Heart right ventricle (tissue), 16 donors: ENCODE measurements at regions not wholly inside any gene's neighbourhood (a gene's known extent, or its start where the extent isn't known, plus 50 kb on each side); places are given as distances from the start of the nearest gene placed in this dataset.

Experiments
- ATAC-seq, 8 donors: fragments of 200-7000 bp; cut with Tn5 transposase; one replicate each; pipeline ENCODE4 v1.9.1; 2020; ENCODE audit warnings: mild to moderate bottlenecking in 8 of 8, moderate library complexity in 8 of 8, moderate number of reproducible peaks in 1 of 8
- DNase-seq, 2 donors: peaks; one replicate each; pipeline ENCODE4 v3.0.0-alpha.2; 2020
- H3K27ac ChIP-seq, 10 donors: fragments of 200-600 bp; sonication (generic) in 2 of 10; one replicate each; pipeline versions ENCODE4 v1.5.0 to v1.8.0; 2020 to 2022; ENCODE audit warnings: mild to moderate bottlenecking in 3 of 10
- H3K27me3 ChIP-seq, 7 donors: fragments of 200-600 bp; one replicate each; pipeline ENCODE4 v1.8.0; 2021 to 2022; ENCODE audit warnings: mild to moderate bottlenecking in 2 of 7
- H3K36me3 ChIP-seq, 9 donors: fragments of 200-600 bp; sonication (generic) in 1 of 9; one replicate each; pipeline versions ENCODE4 v1.5.0 to v1.8.0; 2020 to 2022; ENCODE audit warnings: mild to moderate bottlenecking in 2 of 9
- H3K4me1 ChIP-seq, 9 donors: fragments of 200-600 bp; sonication (generic) in 1 of 9; one replicate each; pipeline versions ENCODE4 v1.5.0 to v1.8.0; 2020 to 2022; ENCODE audit warnings: mild to moderate bottlenecking in 4 of 9
- H3K4me3 ChIP-seq, 10 donors: fragments of 200-600 bp; sonication (generic) in 2 of 10; one replicate each; pipeline versions ENCODE4 v1.5.0 to v1.8.0; 2020 to 2022; ENCODE audit warnings: mild to moderate bottlenecking in 7 of 10, moderate library complexity in 2 of 10
- H3K9me3 ChIP-seq, 11 donors: fragments of 200-600 bp in 10 of 11; sonication (generic) in 2 of 11; one replicate each; pipeline versions ENCODE4 v1.5.0 to v1.8.0; 2013 to 2022; ENCODE audit warnings: mild to moderate bottlenecking in 2 of 11, control low read depth in 1 of 11, moderate library complexity in 1 of 11
- CTCF ChIP-seq, 9 donors: fragments of 200-600 bp; sonication (generic) in 2 of 9; IDR thresholded peaks; one replicate each; pipeline versions ENCODE4 v1.5.0 to v1.8.0; 2021 to 2022; ENCODE audit warnings: antibody characterized with exemption in 9 of 9, mild to moderate bottlenecking in 5 of 9, moderate library complexity in 1 of 9
- WGBS, 2 donors: extraction: QIAGEN DNeasy Blood & Tissue Kit; methylation state at CpG; one replicate each; pipeline ENCODE4 v1.1.7; 2013; ENCODE audit warnings: inconsistent platforms in 1 of 2; 5-methylcytosine and 5-hydroxymethylcytosine counted together
- intact Hi-C, 10 donors: fragments of 100-400 bp; cut with DNase I; formaldehyde crosslinking; loops; one replicate each; pipeline versions ENCODE4 v1.11.1 to v1.14.2; 2022
- donor health status: Arrhythmogenic right ventricular cardiomyopathy.
- donor health status: ischemic (EF 13 %, LVEDD 7.1; RV severe dilation, severe dysfunction).
- donor health status: healthy with polysubstance abuse.
- donor health status: DM: no; HTN: yes; CAD: no.
- donor health status: DM: no; HTN: no; CAD: no.
- donor health status: ischemic (EF 25% LVEDD 6.9; RV normal size, moderate dysfunction).
- donor health status: ischemic (EF 25% LVEDD 5.7; RV mildly dilated, moderate dysfunction).
- donor health status: healthy.
- donor health status: DM: yes; HTN: yes; CAD: no.
- donor health status: Ischemic cardiomyopathy.
- donor health status: ischemic (EF 35%, LVEDD 5.7; RV mildly dilated, moderate dysfunction).
- donor health status: nonischemic (EF 11% LVEDD 7.7; RV severe dilation, severe dysfunction).
- donor health status: DM: yes; HTN: yes; CAD: no.
- donor health status: PGD.
- donor health status: ischemic (EF 29% LVEDD 5.4; RV normal size, mild dysfunction).
- donor health status: nonischemic (EF 23%, LVEDD 6.1; RV moderate dilation, normal function).

GRCh38 chr4:129327637-129328036, 231.7 kb downstream of the C4orf33 start:
- peaks cover 0 to 12% (median 0%) of the 10 kb centered on the region in 7 donors for H3K27me3 ChIP-seq
- peak overlapping the region in 2 of 10 donors; percentile 19 to 90 for H3K27ac ChIP-seq
- H3K4me3 ChIP-seq: no peak overlapping the region
- peaks cover 0 to 22% (median 0%) of the 10 kb centered on the region in 9 donors for H3K4me1 ChIP-seq
- DNase-seq: no peak
- no peak for TF ChIP-seq CTCF (IDR thresholded peaks at IDR 0.05)
- ATAC-seq: no peak
- WGBS, 2 donors: 89 to 90% methylated on average over 2 of the region's 2 CpGs
- H3K36me3 ChIP-seq: no peaks in the 10 kb centered on the region
- intact Hi-C loops: no loop called here
- H3K9me3 ChIP-seq: peaks cover 0 to 3% (median 0%) of the 10 kb centered on the region in 11 donors

DNA sequence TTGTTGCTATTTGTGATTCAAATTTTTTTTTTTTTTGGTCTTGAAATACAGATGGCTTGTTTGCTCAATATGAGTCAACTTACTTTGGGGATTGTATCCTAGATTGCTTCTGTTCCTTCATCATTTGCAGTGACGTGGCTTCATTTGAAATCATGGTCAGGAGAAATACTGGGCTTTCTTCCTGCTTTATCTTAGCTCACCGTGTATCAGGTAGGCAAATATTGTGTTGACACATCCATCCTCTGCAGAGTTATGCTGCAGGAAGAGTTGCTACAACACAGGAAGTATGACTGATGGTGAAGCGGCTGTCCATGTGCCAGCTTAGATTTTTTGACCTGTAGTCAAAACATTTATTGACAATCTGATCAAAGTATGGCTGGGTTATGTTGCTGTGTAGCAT, 232.2 kb downstream of the C4orf33 start:
- H3K27ac ChIP-seq: peak overlapping the region in 1 of 10 donors; percentile 85

DNA sequence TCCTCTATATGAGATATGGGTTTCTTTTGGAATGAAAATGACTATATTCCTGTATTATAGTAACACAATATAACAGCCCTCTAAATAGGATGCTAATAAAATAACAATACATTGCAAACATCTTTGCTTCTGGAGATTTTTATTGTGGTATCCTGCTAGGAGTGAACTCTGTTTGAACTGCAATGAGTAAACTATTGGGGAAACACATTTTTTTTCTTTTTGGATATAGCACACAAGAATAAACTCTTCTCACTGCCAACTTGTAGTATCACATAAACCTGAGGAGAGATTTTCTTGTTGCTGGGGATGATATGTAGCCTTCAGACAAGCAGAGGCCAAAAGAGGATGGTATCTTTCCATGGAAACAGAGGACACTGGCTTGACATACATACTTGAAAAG, 238.2 kb downstream of the C4orf33 start:
- Histone ChIP-seq H3K27me3 (peaks cover 0 to 6% (median 0%) of the 10 kb centered on the region in 7 donors), H3K4me3 (no peak overlapping the region), H3K4me1 (no peaks in the 10 kb centered on the region), H3K9me3 (peaks cover 0 to 3% (median 0%) of the 10 kb centered on the region in 11 donors), H3K36me3 (no peaks in the 10 kb centered on the region), H3K27ac (no peak overlapping the region)
- ATAC-seq: no peak
- no peak for TF ChIP-seq CTCF (IDR thresholded peaks at IDR 0.05)
- intact Hi-C loops: no loop called here
- no peak for DNase-seq

More for the DNA sequence above, 232.2 kb downstream of the C4orf33 start:
- Histone ChIP-seq H3K36me3 (no peaks in the 10 kb centered on the region), H3K27me3 (peaks cover 0 to 12% (median 0%) of the 10 kb centered on the region in 7 donors), H3K9me3 (peaks cover 0 to 3% (median 0%) of the 10 kb centered on the region in 11 donors), H3K4me1 (peaks cover 0 to 22% (median 0%) of the 10 kb centered on the region in 9 donors), H3K4me3 (no peak overlapping the region)
- DNase-seq (no peak), ATAC-seq (no peak)
- WGBS, 2 donors: 51 to 57% methylated on average over 3 of the region's 3 CpGs
- no peak for TF ChIP-seq CTCF (IDR thresholded peaks at IDR 0.05)
- intact Hi-C loops: no loop called here

DNA sequence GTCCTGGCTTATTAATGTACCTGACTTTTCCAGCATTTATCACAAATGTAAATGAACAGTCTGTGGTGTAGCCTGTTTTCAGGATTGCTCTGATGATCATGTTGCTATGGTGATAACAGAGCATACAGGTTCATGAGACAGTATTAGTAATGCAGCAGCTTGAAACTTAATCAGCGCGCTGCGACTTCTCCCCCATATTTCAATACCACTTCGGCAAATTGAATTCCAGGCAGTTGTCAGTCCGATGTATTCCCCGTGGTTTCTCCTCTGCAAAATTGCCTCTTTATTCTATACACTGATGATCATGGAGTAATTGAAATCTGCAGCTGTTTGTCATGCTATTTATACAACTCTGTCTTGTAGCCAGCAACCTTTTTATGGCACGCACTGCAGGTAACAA, 239.3 kb downstream of the C4orf33 start:
- H3K4me3 ChIP-seq: no peak overlapping the region
- H3K9me3 ChIP-seq: no peaks in the 10 kb centered on the region
- no peak overlapping the region for H3K27ac ChIP-seq
- H3K4me1 ChIP-seq: no peaks in the 10 kb centered on the region
- peaks cover 0 to 6% (median 0%) of the 10 kb centered on the region in 7 donors for H3K27me3 ChIP-seq
- no peak for TF ChIP-seq CTCF (IDR thresholded peaks at IDR 0.05)
- intact Hi-C loops: no loop called here
- no peaks in the 10 kb centered on the region for H3K36me3 ChIP-seq
- WGBS, 2 donors: 84 to 89% methylated on average over 7 of the region's 7 CpGs
- DNase-seq (no peak), ATAC-seq (no peak)
